ENCODE measurements at regions not wholly inside any gene's neighbourhood (a gene's known extent, or its start where the extent isn't known, plus 50 kb on each side); places are given as distances from the start of the nearest gene placed in this dataset.

DNA sequence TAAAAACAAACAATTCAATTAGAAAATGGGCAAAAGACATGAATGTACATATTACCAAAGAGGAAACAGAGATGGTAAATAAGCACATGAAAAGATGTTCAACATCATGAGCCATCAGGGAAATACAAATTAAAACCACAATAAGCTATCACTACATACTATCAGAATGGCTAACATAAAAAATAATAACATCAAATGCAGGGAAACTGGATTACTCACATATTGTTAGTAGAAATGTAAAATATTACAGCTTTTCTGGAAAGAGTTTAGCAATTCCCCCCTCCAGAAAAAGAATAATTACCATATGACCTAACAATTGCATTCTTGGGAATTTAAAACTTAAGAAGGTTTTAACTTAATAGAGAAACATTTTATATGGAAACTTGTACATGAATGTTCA is 232.9 kb upstream of the MTPN start:
- H3K27me3 ChIP-seq (ENCODE audit: low read length), result no peaks in the 10 kb centered on the region
- no peaks in the 10 kb centered on the region for H3K9me3 ChIP-seq (ENCODE audit: insufficient read depth, low read length)
- no peak overlapping the region for H3K9ac ChIP-seq (ENCODE audit: low read length)

DNA sequence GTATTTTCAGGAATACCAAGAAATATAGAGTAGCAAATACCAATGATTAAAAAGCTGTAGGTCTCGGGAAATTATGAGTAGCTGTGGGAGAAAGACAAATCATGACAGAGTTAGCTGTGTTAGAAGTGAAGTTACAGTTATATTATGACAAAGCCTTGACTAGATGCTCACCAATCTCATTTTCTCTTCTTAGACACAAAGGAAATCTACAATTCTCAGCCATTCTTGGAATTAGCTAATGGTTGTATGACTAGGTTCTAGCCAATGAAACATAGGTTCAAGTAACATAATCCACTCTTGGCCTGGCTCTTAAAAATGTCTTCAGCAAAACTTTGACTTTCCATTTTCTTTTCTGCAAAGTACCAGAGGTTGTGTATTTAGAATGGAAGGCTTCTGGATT is 228.8 kb upstream of the MTPN start:
- H3K27me3 ChIP-seq (ENCODE audit: low read length), result no peaks in the 10 kb centered on the region
- no peaks in the 10 kb centered on the region for H3F3A ChIP-seq (ENCODE audit: insufficient read depth)
- H3K79me2 ChIP-seq (ENCODE audit: insufficient read depth, low read length), result no peaks in the 10 kb centered on the region
- TF ChIP-seq CTCF (IDR thresholded peaks at IDR 0.05; ENCODE audit: insufficient read depth, low read length, poor library complexity, severe bottlenecking) (no peak), EZH2phosphoT487 (conservative IDR thresholded peaks at IDR 0.05; ENCODE audit: low read length) (no peak)
- no peaks in the 10 kb centered on the region for H4K20me1 ChIP-seq (ENCODE audit: low read depth, low read length)
- no peaks in the 10 kb centered on the region for H3K36me3 ChIP-seq (ENCODE audit: low read length)
- H3K9me2 ChIP-seq (replicated peaks; ENCODE audit: insufficient read depth, low read length), result no peaks in the 10 kb centered on the region
- H3K4me3 ChIP-seq (ENCODE audit: insufficient read depth, low read length, poor library complexity, severe bottlenecking), result no peak overlapping the region
- H2AFZ ChIP-seq (ENCODE audit: low read depth, low read length, severe bottlenecking), result no peak overlapping the region
- no peak overlapping the region for H3K4me2 ChIP-seq (ENCODE audit: low read depth, low read length, poor library complexity, severe bottlenecking)
- no peak overlapping the region for H3K27ac ChIP-seq (ENCODE audit: low read depth, low read length)
- no peaks in the 10 kb centered on the region for H3K9me3 ChIP-seq (ENCODE audit: insufficient read depth, low read length)
- H3K9ac ChIP-seq (ENCODE audit: low read length), result no peak overlapping the region

More for the DNA sequence above, 232.9 kb upstream of the MTPN start:
- Histone ChIP-seq H4K20me1 (ENCODE audit: low read depth, low read length) (no peaks in the 10 kb centered on the region), H3K4me3 (ENCODE audit: insufficient read depth, low read length, poor library complexity, severe bottlenecking) (no peak overlapping the region), H3K4me2 (ENCODE audit: low read depth, low read length, poor library complexity, severe bottlenecking) (no peak overlapping the region), H3K9me2 (replicated peaks; ENCODE audit: insufficient read depth, low read length) (no peaks in the 10 kb centered on the region), H2AFZ (ENCODE audit: low read depth, low read length, severe bottlenecking) (no peak overlapping the region), H3K79me2 (ENCODE audit: insufficient read depth, low read length) (no peaks in the 10 kb centered on the region), H3K27ac (ENCODE audit: low read depth, low read length) (no peak overlapping the region), H3K36me3 (ENCODE audit: low read length) (no peaks in the 10 kb centered on the region), H3F3A (ENCODE audit: insufficient read depth) (no peaks in the 10 kb centered on the region)
- TF ChIP-seq CTCF (IDR thresholded peaks at IDR 0.05; ENCODE audit: insufficient read depth, low read length, poor library complexity, severe bottlenecking), result no peak
- no peak for TF ChIP-seq EZH2phosphoT487 (conservative IDR thresholded peaks at IDR 0.05; ENCODE audit: low read length)

GRCh38 chr7:136198168-136198567 is 221.0 kb upstream of the MTPN start:
- H3F3A ChIP-seq (ENCODE audit: insufficient read depth), result no peaks in the 10 kb centered on the region
- H3K9me3 ChIP-seq (ENCODE audit: insufficient read depth, low read length), result no peaks in the 10 kb centered on the region
- H3K36me3 ChIP-seq (ENCODE audit: low read length), result no peaks in the 10 kb centered on the region
- H3K4me3 ChIP-seq (ENCODE audit: insufficient read depth, low read length, poor library complexity, severe bottlenecking), result no peak overlapping the region
- H2AFZ ChIP-seq (ENCODE audit: low read depth, low read length, severe bottlenecking), result no peak overlapping the region
- no peak overlapping the region for H3K9ac ChIP-seq (ENCODE audit: low read length)
- no peaks in the 10 kb centered on the region for H3K27me3 ChIP-seq (ENCODE audit: low read length)
- no peaks in the 10 kb centered on the region for H4K20me1 ChIP-seq (ENCODE audit: low read depth, low read length)
- H3K4me2 ChIP-seq (ENCODE audit: low read depth, low read length, poor library complexity, severe bottlenecking), result no peak overlapping the region
- no peaks in the 10 kb centered on the region for H3K79me2 ChIP-seq (ENCODE audit: insufficient read depth, low read length)
- TF ChIP-seq CTCF (IDR thresholded peaks at IDR 0.05; ENCODE audit: insufficient read depth, low read length, poor library complexity, severe bottlenecking), result no peak
- TF ChIP-seq EZH2phosphoT487 (conservative IDR thresholded peaks at IDR 0.05; ENCODE audit: low read length), result no peak
- H3K27ac ChIP-seq (ENCODE audit: low read depth, low read length), result no peak overlapping the region
- no peaks in the 10 kb centered on the region; the same call in 1 of the 2 replicates for H3K9me2 ChIP-seq (replicated peaks; ENCODE audit: insufficient read depth, low read length)
